NCI-H2196 (cell line): ENCODE measurements at regions not wholly inside any gene's neighbourhood (a gene's known extent, or its start where the extent isn't known, plus 50 kb on each side); places are given as distances from the start of the nearest gene placed in this dataset.

Source experiments
- DNase-seq: peaks from one replicate; lab custom pipeline; 2025; ENCODE audit not compliant: unreplicated experiment; lab: John Stamatoyannopoulos, UW

- no peak for DNase-seq
Observed at GRCh38 chr22:27571463-27572277, 229.9 kb downstream of the MN1 start.

- DNase-seq: no peak
Observed at GRCh38 chr22:27572278-27572666, 229.3 kb downstream of the MN1 start.

GRCh38 chr22:27573280-27574001 is 228.1 kb downstream of the MN1 start:
- DNase-seq: no peak

- DNase-seq: no peak
Observed at GRCh38 chr22:27574002-27574366, 227.6 kb downstream of the MN1 start.

GRCh38 chr22:27574651-27575050 is 226.9 kb downstream of the MN1 start:
- no peak for DNase-seq

GRCh38 chr22:27575348-27575747 is 226.2 kb downstream of the MN1 start:
- no peak for DNase-seq

GRCh38 chr22:27576413-27576812 is 225.1 kb downstream of the MN1 start:
- DNase-seq: no peak

- DNase-seq: no peak
Observed at GRCh38 chr22:27576815-27577573, 224.6 kb downstream of the MN1 start.

GRCh38 chr22:27577574-27577969 is 224.0 kb downstream of the MN1 start:
- DNase-seq: no peak

- no peak for DNase-seq
Observed at GRCh38 chr22:27578937-27579617, 222.5 kb downstream of the MN1 start.

- no peak for DNase-seq
Observed at GRCh38 chr22:27580311-27580897, 221.2 kb downstream of the MN1 start.

GRCh38 chr22:27581236-27581635 is 220.3 kb downstream of the MN1 start:
- no peak for DNase-seq

GRCh38 chr22:27581688-27582087 is 219.9 kb downstream of the MN1 start:
- DNase-seq: no peak

GRCh38 chr22:27583856-27584255 is 217.7 kb downstream of the MN1 start:
- DNase-seq: peak; percentile 5

- no peak for DNase-seq
Observed at GRCh38 chr22:27585141-27585540, 216.4 kb downstream of the MN1 start.

- peak; percentile 35 for DNase-seq
Observed at GRCh38 chr22:27588268-27588667, 213.3 kb downstream of the MN1 start.

GRCh38 chr22:27588915-27589314 is 212.6 kb downstream of the MN1 start:
- no peak for DNase-seq

- no peak for DNase-seq
Observed at GRCh38 chr22:27591060-27591459, 210.5 kb downstream of the MN1 start.

GRCh38 chr22:27593378-27593777 is 208.2 kb downstream of the MN1 start:
- DNase-seq: no peak

GRCh38 chr22:27594020-27594419 is 207.5 kb downstream of the MN1 start:
- no peak for DNase-seq
